ENCODE measurements at regions not wholly inside any gene's neighbourhood (a gene's known extent, or its start where the extent isn't known, plus 50 kb on each side); places are given as distances from the start of the nearest gene placed in this dataset.

DNA sequence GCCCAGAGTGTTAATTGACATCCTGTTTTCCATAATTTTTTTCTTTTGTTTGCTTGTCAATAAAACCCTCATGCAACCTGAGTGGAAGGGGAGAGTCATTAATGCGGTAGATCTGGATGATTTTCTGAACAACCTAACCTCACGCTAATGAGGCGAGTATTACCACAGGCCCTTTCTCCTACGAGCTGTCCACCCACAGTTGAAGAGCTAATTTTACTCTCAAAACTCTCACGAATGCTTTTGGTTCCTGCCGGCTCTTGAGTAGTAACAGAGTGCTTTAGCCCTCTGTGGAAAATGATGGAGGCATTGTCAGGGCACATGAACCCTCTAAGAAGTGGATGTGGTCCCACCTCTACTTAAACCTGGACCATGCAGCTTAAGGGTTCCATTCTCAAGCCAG is 491.3 kb upstream of the RBFOX1 start:
- no peak for TF ChIP-seq HOXA7 (CRISPR knock-in tag; IDR thresholded peaks at IDR 0.05; ENCODE audit: borderline replicate concordance)
- TF ChIP-seq, protein P1, sequence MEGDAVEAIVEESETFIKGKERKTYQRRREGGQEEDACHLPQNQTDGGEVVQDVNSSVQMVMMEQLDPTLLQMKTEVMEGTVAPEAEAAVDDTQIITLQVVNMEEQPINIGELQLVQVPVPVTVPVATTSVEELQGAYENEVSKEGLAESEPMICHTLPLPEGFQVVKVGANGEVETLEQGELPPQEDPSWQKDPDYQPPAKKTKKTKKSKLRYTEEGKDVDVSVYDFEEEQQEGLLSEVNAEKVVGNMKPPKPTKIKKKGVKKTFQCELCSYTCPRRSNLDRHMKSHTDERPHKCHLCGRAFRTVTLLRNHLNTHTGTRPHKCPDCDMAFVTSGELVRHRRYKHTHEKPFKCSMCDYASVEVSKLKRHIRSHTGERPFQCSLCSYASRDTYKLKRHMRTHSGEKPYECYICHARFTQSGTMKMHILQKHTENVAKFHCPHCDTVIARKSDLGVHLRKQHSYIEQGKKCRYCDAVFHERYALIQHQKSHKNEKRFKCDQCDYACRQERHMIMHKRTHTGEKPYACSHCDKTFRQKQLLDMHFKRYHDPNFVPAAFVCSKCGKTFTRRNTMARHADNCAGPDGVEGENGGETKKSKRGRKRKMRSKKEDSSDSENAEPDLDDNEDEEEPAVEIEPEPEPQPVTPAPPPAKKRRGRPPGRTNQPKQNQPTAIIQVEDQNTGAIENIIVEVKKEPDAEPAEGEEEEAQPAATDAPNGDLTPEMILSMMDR (tag by site-specific recombination; IDR thresholded peaks at IDR 0.05), result no peak
- TF ChIP-seq, protein P2, sequence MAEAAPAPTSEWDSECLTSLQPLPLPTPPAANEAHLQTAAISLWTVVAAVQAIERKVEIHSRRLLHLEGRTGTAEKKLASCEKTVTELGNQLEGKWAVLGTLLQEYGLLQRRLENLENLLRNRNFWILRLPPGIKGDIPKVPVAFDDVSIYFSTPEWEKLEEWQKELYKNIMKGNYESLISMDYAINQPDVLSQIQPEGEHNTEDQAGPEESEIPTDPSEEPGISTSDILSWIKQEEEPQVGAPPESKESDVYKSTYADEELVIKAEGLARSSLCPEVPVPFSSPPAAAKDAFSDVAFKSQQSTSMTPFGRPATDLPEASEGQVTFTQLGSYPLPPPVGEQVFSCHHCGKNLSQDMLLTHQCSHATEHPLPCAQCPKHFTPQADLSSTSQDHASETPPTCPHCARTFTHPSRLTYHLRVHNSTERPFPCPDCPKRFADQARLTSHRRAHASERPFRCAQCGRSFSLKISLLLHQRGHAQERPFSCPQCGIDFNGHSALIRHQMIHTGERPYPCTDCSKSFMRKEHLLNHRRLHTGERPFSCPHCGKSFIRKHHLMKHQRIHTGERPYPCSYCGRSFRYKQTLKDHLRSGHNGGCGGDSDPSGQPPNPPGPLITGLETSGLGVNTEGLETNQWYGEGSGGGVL (tag by site-specific recombination; IDR thresholded peaks at IDR 0.05), result no peak
- TF ChIP-seq, protein P3, sequence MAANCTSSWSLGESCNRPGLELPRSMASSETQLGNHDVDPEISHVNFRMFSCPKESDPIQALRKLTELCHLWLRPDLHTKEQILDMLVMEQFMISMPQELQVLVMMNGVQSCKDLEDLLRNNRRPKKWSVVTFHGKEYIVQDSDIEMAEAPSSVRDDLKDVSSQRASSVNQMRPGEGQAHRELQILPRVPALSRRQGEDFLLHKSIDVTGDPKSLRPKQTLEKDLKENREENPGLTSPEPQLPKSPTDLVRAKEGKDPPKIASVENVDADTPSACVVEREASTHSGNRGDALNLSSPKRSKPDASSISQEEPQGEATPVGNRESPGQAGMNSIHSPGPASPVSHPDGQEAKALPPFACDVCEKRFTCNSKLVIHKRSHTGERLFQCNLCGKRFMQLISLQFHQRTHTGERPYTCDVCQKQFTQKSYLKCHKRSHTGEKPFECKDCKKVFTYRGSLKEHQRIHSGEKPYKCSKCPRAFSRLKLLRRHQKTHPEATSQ (tag by site-specific recombination; IDR thresholded peaks at IDR 0.05), result no peak
- no peak for TF ChIP-seq ZNF214 (tag by site-specific recombination; IDR thresholded peaks at IDR 0.05; ENCODE audit: borderline replicate concordance)
- TF ChIP-seq ZNF530 (tag by site-specific recombination; IDR thresholded peaks at IDR 0.05; ENCODE audit: low read depth), result no peak
- no peak for TF ChIP-seq ZNF585B (tag by site-specific recombination; IDR thresholded peaks at IDR 0.05)
- TF ChIP-seq ZNF274 (IDR thresholded peaks at IDR 0.05; ENCODE audit: low read length), result no peak
- no peak for TF ChIP-seq ZNF274 (tag by site-specific recombination; IDR thresholded peaks at IDR 0.05; ENCODE audit: borderline replicate concordance)
- TF ChIP-seq YY2 (tag by site-specific recombination; IDR thresholded peaks at IDR 0.05), result no peak
- no peak for TF ChIP-seq ZBTB17 (tag by site-specific recombination; IDR thresholded peaks at IDR 0.05)
- TF ChIP-seq, protein P4, sequence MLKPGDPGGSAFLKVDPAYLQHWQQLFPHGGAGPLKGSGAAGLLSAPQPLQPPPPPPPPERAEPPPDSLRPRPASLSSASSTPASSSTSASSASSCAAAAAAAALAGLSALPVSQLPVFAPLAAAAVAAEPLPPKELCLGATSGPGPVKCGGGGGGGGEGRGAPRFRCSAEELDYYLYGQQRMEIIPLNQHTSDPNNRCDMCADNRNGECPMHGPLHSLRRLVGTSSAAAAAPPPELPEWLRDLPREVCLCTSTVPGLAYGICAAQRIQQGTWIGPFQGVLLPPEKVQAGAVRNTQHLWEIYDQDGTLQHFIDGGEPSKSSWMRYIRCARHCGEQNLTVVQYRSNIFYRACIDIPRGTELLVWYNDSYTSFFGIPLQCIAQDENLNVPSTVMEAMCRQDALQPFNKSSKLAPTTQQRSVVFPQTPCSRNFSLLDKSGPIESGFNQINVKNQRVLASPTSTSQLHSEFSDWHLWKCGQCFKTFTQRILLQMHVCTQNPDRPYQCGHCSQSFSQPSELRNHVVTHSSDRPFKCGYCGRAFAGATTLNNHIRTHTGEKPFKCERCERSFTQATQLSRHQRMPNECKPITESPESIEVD (tag by site-specific recombination; IDR thresholded peaks at IDR 0.05), result no peak
- no peak for TF ChIP-seq ZNF121 (tag by site-specific recombination; IDR thresholded peaks at IDR 0.05)
- no peak for TF ChIP-seq ZNF510 (tag by site-specific recombination; IDR thresholded peaks at IDR 0.05; ENCODE audit: insufficient replicate concordance)
- TF ChIP-seq, protein P5, sequence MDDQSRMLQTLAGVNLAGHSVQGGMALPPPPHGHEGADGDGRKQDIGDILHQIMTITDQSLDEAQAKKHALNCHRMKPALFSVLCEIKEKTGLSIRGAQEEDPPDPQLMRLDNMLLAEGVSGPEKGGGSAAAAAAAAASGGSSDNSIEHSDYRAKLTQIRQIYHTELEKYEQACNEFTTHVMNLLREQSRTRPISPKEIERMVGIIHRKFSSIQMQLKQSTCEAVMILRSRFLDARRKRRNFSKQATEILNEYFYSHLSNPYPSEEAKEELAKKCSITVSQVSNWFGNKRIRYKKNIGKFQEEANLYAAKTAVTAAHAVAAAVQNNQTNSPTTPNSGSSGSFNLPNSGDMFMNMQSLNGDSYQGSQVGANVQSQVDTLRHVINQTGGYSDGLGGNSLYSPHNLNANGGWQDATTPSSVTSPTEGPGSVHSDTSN (CRISPR knock-in tag; IDR thresholded peaks at IDR 0.05), result no peak

Measured in HEK293 (cell line).